ENCODE measurements at regions not wholly inside any gene's neighbourhood (a gene's known extent, or its start where the extent isn't known, plus 50 kb on each side); places are given as distances from the start of the nearest gene placed in this dataset.

- H3K36me3 ChIP-seq = no peaks in the 10 kb centered on the region
- H3K9me3 ChIP-seq = no peaks in the 10 kb centered on the region
- 95% methylated on average over 6 of the region's 6 CpGs for WGBS
- TF ChIP-seq EP300 (IDR thresholded peaks at IDR 0.05) (no peak), POLR2A (IDR thresholded peaks at IDR 0.05) (no peak), POLR2AphosphoS5 (IDR thresholded peaks at IDR 0.05) (no peak)
- TF ChIP-seq, protein P1, sequence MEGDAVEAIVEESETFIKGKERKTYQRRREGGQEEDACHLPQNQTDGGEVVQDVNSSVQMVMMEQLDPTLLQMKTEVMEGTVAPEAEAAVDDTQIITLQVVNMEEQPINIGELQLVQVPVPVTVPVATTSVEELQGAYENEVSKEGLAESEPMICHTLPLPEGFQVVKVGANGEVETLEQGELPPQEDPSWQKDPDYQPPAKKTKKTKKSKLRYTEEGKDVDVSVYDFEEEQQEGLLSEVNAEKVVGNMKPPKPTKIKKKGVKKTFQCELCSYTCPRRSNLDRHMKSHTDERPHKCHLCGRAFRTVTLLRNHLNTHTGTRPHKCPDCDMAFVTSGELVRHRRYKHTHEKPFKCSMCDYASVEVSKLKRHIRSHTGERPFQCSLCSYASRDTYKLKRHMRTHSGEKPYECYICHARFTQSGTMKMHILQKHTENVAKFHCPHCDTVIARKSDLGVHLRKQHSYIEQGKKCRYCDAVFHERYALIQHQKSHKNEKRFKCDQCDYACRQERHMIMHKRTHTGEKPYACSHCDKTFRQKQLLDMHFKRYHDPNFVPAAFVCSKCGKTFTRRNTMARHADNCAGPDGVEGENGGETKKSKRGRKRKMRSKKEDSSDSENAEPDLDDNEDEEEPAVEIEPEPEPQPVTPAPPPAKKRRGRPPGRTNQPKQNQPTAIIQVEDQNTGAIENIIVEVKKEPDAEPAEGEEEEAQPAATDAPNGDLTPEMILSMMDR (IDR thresholded peaks at IDR 0.05) = no peak
- no peak for DNase-seq (ENCODE audit: low spot score in 2 of 2)
- no peaks in the 10 kb centered on the region for H3K4me1 ChIP-seq
- H3K27ac ChIP-seq = no peak overlapping the region
- no peaks in the 10 kb centered on the region for H3K27me3 ChIP-seq
- H3K4me3 ChIP-seq = no peak overlapping the region
Measured at GRCh38 chr11:131207901-131208300, 162.5 kb upstream of the NTM start.

DNA sequence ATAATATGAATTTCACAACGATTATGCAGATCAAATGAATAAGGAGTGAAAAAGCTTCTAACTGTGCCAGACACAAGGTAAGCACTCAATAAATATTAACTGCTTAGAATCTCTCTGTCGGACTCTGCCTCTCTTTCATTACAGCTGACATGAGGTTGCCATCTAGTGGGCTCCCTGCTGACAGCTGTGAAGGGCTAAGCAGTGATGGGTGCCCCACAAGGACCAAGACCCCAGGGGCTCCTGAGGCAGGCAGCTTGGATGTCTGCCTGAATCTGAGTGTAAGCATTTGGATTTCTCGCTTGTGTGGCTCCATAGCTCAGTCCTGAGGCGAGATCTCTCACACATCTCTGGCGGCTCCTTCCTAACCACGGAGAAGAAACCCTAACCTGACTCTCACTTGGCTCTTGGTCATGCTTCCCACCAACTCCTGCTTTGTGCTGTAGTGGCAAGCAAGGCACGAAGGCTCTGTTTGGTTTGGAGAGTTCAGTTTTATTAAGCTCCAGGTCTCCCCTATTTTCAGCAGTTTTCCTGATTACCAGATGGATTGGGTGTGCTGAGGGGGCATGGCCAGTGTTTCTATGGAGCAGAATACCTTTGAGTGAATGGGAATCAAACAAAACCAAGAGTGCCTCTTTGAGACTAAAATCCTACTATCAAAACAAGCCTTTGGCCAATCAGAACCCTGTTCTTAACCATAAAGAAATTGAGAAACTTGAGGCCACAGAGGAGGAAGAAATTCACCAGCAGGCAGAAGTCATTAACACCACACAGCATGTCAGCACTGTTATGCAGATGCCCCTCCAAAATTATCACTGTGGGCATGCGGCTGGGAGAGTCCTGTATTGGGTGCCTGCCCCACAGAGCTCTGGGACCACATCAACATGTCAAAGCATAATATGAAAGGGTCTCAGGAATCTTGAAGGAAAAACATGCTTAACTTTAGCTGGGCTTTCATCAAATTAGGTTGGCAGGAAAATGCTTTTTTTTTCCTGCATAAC is 152.8 kb upstream of the NTM start:
- TF ChIP-seq POLR2AphosphoS5 (IDR thresholded peaks at IDR 0.05) (no peak), EP300 (IDR thresholded peaks at IDR 0.05) (no peak), POLR2A (IDR thresholded peaks at IDR 0.05) (no peak)
- TF ChIP-seq, protein P1 (IDR thresholded peaks at IDR 0.05) = no peak
- Histone ChIP-seq H3K4me3 (no peak overlapping the region), H3K9me3 (no peaks in the 10 kb centered on the region), H3K27me3 (peaks cover 7% of the 10 kb centered on the region), H3K36me3 (no peaks in the 10 kb centered on the region), H3K27ac (no peak overlapping the region), H3K4me1 (no peaks in the 10 kb centered on the region)
- DNase-seq (ENCODE audit: low spot score in 2 of 2) = no peak
- 47% methylated on average over 8 of the region's 8 CpGs for WGBS

DNA sequence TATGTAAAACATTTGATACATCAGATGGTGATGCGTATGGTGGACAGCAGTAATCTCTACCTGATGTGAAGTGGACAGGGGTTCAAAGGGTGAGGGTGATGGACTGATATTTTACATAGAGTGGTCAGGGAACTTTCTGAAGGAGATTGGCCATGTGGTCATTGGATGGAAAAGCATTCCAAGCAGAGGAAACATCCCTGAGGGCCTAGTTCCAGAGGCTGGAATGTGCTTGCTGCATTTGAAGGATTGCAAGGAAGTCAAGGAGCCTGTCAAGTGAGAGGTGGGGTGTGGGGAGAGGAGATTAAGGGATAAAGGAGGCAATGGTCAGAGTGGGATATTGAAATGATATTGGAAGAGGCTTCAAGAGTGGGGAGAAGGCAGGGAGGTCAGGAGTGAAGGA is 151.9 kb upstream of the NTM start:
- no peak overlapping the region for H3K27ac ChIP-seq
- no peak for DNase-seq (ENCODE audit: low spot score in 2 of 2)
- H3K36me3 ChIP-seq = no peaks in the 10 kb centered on the region
- no peak overlapping the region for H3K4me3 ChIP-seq
- 90% methylated on average over 1 of the region's 1 CpG for WGBS
- H3K27me3 ChIP-seq = peaks cover 7% of the 10 kb centered on the region
- no peaks in the 10 kb centered on the region for H3K9me3 ChIP-seq
- no peak for TF ChIP-seq POLR2AphosphoS5 (IDR thresholded peaks at IDR 0.05)
- TF ChIP-seq, protein P1 (IDR thresholded peaks at IDR 0.05) = no peak
- no peak for TF ChIP-seq EP300 (IDR thresholded peaks at IDR 0.05)
- no peak for TF ChIP-seq POLR2A (IDR thresholded peaks at IDR 0.05)
- H3K4me1 ChIP-seq = no peaks in the 10 kb centered on the region

DNA sequence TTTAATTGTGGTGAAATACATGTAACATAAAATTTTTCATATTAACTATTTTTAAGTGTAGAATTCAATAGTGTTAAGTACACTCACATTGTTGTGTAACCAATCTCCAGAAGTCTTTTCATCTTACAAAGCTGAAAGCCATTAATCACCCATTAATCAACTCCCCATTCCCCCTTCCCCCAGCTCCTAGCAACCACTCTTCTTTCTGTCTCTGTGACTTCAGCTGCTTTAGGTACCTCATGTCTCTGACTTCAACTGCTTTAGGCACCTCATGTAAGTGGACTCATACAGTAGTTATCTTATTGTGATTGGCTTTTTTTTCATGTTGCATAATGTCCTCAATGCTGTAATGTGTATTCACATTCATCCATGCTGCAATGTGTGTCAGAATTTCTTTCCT is 150.8 kb upstream of the NTM start:
- no peaks in the 10 kb centered on the region for H3K36me3 ChIP-seq
- no peaks in the 10 kb centered on the region for H3K9me3 ChIP-seq
- no peak for DNase-seq (ENCODE audit: low spot score in 2 of 2)
- H3K4me3 ChIP-seq = no peak overlapping the region
- no peak overlapping the region for H3K27ac ChIP-seq
- TF ChIP-seq, protein P1 (IDR thresholded peaks at IDR 0.05) = no peak
- TF ChIP-seq EP300 (IDR thresholded peaks at IDR 0.05) (no peak), POLR2A (IDR thresholded peaks at IDR 0.05) (no peak), POLR2AphosphoS5 (IDR thresholded peaks at IDR 0.05) (no peak)
- peaks cover 7% of the 10 kb centered on the region for H3K27me3 ChIP-seq
- no peaks in the 10 kb centered on the region for H3K4me1 ChIP-seq

DNA sequence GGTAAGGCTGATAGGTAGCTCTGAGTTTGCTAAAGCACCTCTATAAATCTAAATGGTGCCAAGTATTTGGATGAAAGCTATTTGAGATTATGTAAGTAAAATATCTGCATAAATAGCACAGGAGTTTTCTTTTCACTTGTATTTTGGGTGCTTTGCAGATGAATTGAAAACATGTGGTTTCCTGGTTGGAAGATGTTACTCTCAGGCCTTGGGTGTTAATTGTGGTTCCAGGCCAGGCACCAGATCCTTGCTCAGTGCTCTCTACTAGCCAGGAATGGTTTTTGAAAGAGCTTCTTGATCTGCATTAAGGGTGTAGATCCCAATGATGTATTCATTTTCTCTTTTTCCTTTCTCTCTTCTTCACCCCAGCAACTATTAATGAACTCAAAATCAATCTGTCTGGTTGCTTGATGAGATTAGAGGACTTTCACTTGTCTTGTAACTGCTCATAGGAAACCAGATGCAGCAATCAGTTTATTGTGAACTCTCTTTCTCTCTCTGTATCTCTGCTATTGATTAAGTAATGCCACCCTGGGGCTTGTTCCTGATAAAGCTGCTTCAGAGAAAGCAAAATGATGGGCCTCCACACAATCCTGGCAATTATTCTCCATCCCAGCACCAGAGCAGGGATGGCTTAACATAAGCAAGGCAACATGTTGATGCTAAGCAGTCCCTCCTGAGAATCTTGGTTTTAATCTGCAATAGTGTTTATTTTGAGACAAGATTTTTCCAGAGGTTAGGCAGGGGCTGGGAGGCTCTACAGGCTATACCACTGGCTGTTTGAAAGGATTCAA is 147.0 kb upstream of the NTM start:
- no peak for DNase-seq (ENCODE audit: low spot score in 2 of 2)
- no peak overlapping the region for H3K4me3 ChIP-seq
- no peaks in the 10 kb centered on the region for H3K27me3 ChIP-seq
- no peaks in the 10 kb centered on the region for H3K9me3 ChIP-seq
- H3K27ac ChIP-seq = no peak overlapping the region
- TF ChIP-seq, protein P1 (IDR thresholded peaks at IDR 0.05) = no peak
- no peak for TF ChIP-seq EP300 (IDR thresholded peaks at IDR 0.05)
- TF ChIP-seq POLR2AphosphoS5 (IDR thresholded peaks at IDR 0.05) = no peak
- no peak for TF ChIP-seq POLR2A (IDR thresholded peaks at IDR 0.05)
- H3K36me3 ChIP-seq = no peaks in the 10 kb centered on the region
- no peaks in the 10 kb centered on the region for H3K4me1 ChIP-seq
